SK-N-MC (cell line): ENCODE measurements at regions not wholly inside any gene's neighbourhood (a gene's known extent, or its start where the extent isn't known, plus 50 kb on each side); places are given as distances from the start of the nearest gene placed in this dataset.

Experiments used
- EZH2 ChIP-seq: fragments of 200-600 bp; sonication (generic); IDR thresholded peaks from one replicate; pipeline ENCODE4 v1.6.1; 2017; ENCODE audit warnings: antibody characterized with exemption
- POLR2AphosphoS5 ChIP-seq: IDR thresholded peaks from 2 replicates; pipeline ENCODE4 v1.6.1; 2012; ENCODE audit warnings: mild to moderate bottlenecking, low read depth, low read length, borderline replicate concordance

DNA sequence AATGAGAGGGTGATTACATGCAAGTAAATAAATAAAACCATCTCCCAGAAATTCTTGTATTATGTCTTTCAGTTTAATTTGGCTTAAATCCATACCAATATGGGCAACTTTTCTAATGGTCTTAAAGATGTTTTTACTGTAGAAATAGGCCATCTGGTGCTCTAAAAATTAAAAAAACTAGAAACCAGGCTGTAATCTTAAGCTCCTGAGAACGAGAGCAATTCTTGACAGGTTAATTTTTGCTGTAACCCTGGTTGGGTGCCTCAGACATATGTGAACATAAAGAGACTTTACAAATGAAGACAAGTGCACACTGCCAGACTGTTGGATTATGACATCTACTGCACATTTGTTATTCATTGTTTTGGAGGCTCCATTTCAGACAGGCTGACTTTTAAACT is 246.8 kb upstream of the DAB2 start:
- no peak for TF ChIP-seq EZH2
- no peak for TF ChIP-seq POLR2AphosphoS5
